GM19438 (cell line): ENCODE measurements at regions not wholly inside any gene's neighbourhood (a gene's known extent, or its start where the extent isn't known, plus 50 kb on each side); places are given as distances from the start of the nearest gene placed in this dataset.
A peak's percentile ranks its signal among the peaks of the same experiment; 100 is the strongest.
"Not testable (repeated sequence)": the region's sequence is repeated elsewhere in the genome, so short reads cannot be mapped to it uniquely, and the experiment has no call there.

Source experiments
- ATAC-seq: cut with Tn5 transposase; IDR thresholded peaks from one replicate; pipeline ENCODE4 v1.9.1; 2021; ENCODE audit warnings: low read depth; ENCODE audit not compliant: unreplicated experiment

DNA sequence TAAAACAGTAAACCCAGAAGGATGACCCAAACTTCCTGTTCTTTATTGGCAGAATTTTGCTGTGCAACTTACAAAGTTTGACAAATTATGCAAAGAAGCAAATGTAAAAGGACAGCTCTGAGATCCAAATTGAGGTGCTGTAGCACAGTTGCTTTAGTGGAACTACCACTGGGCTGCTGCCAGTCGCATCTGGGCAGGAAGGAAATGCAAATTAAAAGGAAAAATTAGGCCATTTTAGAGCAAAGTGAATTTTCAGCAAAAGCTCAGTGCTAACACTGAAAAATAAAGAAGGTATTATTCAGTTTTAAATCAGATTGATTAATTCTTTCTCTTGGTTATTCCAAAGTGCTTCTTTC, 104.5 kb downstream of the ZMAT3 start:
- ATAC-seq = peak; percentile 25

DNA sequence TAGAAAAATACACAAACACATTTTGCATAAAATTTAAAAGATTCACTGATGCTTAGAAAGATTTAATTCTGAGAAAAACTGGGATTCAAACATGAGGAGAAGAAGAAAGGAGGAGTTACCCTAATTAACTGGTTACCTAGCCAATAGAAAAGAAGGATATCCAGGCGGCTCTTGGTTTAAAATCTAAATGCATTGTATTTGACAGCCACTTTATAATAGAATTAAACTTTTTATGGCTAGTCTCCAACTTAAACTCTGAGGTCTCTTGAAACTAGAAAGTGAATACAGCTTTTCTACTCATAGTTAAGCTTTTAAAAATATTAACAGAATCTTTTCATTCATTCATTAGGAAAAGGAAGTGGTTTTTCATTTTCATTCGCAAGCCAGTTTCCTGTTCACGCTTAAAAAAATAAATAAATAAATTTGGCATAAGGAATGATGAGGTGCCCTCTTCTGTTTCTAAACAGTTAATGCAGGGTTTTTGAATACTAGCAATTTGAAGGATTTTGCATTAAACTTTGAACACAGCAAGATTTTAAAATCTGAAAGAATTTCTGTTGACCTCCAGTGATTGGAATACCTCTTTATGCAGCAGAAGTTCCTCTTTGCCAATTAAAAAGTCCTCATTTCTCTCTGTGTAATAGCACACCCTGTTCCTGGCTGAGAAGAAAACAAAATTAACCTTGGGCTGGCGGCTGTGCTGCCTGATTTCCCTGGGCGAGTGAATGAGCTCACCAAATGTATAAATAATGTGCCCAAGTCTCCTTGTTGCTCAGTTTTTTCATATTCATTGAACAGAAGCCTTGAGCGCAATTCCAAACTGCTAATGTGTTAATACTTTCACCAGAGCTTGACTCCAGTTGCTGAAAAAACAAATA, 105.1 kb downstream of the ZMAT3 start:
- peak; percentile 60 for ATAC-seq

DNA sequence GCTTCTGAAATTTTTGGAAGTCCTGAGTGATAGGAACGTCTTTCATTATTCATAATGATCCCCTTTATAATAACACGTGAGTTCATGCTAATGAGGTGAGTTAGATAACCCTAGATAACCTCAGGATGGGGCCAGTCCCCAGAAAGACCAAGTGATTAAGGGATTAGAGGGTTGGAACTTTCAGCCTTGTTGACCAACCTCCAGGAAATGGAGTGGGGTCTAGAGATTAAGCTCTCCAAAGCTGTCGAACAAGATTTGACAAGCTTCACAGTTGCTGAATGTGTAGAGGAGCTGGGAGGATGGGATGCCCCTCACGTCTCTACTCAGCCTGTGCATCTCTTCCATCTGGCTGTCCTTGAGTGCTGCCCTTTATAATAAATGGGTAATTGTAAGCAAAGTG, 107.1 kb downstream of the ZMAT3 start:
- no peak for ATAC-seq

DNA sequence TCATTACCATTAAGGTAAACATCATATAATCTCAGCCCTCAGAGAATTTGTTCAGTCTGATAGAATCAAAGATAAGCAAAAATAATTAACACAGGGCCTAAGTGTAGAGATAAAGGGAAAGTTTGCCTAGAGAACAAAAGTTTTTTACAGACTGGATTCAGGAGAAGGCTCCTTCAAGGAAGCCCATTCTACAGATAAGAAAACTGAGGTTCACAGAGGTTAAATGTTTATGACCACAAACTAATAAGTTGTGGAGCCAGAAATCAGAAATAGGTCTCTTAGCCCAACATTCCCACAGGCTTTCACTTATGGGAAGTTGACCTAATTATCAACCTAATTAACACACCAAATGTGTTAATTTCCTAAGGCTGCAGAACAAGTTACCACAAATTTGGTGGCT, 110.7 kb downstream of the ZMAT3 start:
- no peak for ATAC-seq

DNA sequence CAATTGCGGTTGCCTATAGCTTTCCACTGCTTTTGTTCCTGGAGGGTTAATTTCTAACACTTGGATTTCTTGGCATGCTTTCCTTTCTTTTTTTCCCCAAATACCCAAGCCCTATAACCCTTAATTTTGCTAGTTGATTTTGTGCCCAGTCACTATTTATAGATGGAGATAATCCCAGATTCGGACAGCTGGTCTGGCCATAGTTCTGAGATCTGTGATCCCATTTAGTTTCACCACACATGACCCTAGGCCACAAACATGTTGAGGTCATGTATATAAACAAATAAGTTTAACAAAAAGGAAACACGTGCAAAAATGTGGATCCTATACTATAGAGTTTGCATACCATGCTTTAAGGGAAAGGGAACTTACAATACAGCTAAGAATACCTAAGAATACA, 111.4 kb downstream of the ZMAT3 start:
- ATAC-seq = no peak

DNA sequence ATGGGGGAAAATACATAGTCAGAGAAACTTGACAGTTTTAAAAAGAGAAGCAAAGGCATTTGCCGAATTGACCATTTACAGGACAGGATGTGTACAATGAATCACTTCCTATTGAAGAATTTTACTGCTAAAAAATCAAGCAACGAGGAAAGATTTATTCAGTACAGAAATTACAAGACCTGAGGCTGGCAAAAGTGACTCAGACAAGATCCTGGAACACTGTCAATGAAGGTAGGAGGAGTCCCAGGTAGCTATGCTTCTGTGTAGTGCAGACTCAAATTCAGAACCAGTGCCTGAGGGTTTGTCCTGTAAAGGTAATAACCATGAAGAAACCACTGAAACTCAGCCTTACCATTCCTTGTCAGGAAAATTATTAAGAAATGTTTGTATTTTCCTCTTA, 120.9 kb downstream of the ZMAT3 start:
- no peak for ATAC-seq

DNA sequence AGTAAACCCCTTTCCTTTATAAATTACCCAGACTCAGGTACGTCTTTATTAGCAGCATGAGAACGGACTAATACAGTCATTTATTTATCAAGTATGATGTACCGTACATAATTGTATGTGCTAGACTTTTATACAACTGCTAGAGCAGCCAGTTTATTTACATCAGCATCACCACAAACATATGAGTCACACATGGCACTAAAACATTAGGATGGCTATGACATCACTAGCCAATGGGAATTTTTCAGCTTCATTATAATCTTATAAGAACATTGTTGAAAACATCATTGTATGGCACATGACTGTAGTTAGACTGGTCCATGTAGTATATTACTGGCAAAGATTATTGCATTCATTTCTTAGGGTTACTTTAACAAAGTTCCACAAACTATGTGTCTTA, 121.7 kb downstream of the ZMAT3 start:
- no peak for ATAC-seq

DNA sequence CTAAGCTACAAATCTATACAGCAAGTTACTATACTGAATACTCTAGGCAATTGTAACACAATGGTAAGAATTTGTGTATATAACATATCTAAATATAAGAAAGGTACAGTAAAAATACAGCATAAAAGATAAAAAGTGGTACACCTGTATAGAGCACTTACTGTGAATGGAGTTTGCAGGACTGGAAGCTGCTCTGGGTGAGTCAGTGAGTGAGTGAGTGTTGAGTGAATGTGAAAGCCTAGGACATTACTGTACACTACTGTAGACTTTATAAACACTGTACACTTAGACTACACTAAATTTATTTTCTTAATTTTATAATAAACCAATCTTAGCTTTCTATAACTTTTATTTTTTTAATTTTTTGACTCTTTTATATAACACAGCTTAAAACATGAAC, 123.1 kb downstream of the ZMAT3 start:
- no peak for ATAC-seq

DNA sequence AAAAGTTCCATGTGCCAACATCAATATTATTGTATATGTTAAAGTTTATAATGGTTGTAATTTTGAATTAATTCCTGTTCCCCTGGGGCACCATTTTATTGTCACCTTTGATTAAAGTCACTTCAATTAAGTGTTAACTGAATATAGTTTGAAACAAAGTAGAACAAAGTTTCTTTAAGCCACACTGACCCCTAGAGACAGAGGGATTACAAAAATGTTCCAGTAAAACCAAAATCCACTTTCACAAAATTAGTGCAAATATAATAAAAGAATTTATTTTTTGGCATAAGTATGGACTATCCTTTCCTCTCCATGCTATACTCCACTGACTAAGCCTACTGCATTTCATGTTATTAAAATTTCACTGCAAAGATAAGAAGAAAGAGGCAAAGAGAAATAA, 123.9 kb downstream of the ZMAT3 start:
- ATAC-seq = no peak

DNA sequence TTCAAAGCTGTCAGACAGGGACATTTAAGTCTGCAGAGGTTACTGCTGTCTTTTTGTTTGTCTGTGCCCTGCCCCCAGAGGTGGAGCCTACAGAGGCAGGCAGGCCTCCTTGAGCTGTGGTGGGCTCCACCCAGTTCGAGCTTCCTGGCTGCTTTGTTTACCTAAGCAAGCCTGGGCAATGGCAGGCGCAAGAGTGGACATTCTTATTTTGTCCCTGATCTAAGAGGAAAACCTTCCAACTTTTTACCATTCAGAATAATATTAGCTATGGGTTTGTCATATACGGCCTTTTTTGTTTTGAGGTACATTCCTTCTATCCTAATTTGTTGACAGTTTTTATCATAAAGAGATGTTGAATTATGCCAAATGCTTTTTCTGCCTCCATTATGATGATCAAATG, 129.3 kb downstream of the ZMAT3 start:
- not testable (repeated sequence) for ATAC-seq

DNA sequence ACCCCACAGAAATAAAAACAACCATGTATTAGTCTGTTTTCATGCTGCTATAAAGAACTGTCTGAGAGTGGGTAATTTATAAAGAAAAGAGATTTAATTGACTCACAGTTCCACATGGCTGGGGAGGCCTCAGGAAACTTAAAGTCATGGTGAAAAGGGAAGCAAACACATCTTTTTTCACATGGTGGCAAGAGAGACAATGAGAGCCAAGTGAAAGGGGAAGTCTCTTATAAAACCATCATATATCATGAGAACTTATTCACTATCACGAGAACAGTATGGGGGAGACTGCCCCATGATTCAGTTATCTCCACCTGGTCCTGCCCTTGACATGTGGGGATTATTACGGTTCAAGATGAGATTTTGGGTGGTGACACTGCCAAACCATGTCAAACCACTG, 141.5 kb downstream of the ZMAT3 start:
- ATAC-seq = no peak

DNA sequence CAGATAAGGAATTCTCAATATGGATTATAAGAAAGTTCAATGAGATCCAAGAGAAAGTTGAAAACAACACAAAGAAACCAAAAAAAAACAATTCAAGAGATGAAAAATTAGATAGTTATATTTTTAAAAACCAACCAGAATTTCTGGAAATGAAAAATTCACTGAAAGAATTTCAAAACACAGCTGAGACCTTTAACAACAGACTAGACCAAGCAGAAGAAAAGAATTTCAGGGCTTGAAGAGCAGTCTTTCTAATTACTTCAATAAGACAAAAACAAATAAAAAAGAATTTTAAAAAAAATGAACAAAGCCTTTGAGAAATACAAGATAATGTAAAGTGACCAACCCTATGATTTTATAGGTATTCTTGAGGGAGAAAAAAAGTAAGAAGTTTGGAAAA, 155.4 kb downstream of the ZMAT3 start:
- no peak for ATAC-seq

DNA sequence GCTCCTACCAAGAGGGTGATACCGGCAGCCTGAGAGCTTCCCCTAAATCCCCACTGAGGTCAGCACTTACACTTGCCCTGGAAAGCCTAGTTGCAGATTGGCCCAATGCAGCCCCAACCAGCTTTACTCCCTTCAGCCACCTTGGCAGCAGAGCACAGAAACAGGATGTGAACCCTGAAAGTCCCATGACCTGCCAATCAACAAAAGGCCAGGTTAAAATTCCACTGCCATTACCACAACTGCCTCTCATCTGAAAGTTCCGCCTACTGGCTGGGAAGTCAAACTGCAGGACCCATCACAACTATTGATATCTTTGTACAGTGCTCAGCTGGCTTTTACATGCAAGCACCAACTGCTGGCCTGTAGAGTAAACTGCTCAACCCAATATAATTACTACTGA, 156.2 kb downstream of the ZMAT3 start:
- ATAC-seq = peak; percentile 91

DNA sequence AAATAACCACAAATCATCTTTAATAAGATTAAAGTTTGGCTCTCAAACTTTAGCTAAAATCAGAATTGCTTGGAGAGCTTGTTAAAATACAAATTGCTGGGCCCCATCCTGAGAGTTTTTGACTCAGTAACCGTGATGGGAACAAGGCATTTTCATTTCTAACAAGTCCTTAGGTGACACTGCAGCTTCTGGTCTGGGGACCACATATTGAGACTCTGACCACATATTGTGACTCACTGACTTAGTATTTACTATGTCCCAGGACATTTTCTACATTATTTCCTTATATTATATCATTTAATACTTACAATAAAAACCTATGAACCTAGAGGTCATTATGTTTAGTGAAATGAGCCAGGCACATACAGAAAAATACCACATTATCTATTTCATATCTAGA, 164.5 kb downstream of the ZMAT3 start:
- no peak for ATAC-seq

DNA sequence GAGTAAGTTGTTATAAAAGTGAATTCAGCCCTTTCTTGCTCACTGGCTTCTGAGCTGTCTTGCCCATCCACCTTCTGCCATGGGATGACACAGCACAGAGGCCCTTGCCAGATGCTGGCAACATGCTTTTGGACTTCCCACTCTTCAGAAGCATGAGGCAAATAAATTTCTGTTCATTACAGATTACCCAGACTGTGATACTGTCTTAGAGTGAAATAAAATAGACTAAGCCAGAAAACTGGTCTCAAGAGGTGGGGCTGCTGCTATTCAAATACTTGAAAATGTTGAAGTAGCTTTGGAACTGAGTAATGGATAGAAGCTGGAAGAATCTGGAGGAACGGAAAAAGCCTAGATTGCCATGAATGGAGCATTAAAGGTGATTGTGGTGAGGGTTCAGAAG, 170.4 kb downstream of the ZMAT3 start:
- no peak for ATAC-seq

DNA sequence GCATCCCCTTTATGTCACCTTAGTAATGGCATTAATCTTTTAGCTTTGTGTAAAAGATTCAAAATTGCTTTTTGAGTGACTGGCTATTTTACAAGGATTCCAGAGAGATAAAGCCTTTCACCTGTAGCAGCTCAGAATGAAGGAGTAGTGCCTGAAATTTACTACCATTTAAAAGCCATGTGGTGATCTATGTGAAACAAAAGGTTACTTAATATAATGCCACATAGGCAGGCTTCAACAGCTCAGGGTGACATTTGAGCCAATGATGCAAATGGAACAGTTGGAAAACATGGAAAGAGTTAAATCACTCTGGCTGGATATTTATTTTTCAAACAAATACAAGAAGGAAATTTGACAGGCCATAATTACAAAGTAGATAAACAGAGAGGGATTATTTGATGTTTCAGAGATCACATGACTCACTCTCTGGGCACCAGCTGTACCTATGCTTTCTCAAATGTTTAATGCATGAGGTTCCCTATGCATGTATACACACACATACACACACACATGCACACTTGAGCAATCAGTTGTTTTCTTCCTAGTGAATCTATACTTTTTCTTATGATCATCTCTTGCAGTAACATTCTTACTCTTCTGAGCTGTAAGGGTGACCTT, 171.5 kb downstream of the ZMAT3 start:
- ATAC-seq = no peak

DNA sequence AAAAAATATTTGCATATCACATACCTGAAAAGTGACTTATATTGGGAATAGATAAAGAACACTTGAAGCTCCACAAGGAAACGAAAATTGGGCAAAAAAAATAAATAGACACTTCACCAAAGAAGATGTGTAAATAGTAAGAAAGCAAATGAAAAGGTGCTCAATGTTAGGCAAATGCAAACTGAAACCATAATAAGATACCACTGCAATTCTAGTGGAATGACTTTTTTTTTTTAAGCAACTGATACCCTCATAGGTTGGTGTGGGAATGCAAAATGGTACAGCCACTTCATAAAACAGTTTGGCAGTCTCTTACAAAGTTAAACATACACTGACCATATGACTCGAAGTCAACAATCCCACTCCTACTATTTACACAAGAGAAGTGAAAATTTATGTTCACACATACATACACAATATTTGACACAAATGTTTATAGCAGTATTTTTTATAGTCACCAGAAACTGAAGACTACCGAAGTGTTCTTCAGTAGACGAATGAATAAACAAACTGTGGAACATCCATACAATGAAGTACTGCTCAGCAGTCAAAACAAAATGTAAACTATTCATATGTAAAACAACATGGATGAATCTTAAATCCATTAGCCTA, 176.3 kb downstream of the ZMAT3 start:
- no peak for ATAC-seq
